Tibial artery (tissue), 4 donors: ENCODE measurements at regions not wholly inside any gene's neighbourhood (a gene's known extent, or its start where the extent isn't known, plus 50 kb on each side); places are given as distances from the start of the nearest gene placed in this dataset.

ENCODE experiments used
- DNase-seq, 2 donors: peaks; one replicate each; pipeline ENCODE4 v3.0.0-alpha.2; 2019
- H3K27ac ChIP-seq, 2 donors: fragments of 200-600 bp; sonication (generic) in 1 of 2; 1 replicate in 1 of 2; 2 replicates in 1 of 2; pipeline ENCODE4 v1.5.1; 2018 to 2019; ENCODE audit warnings: mild to moderate bottlenecking in 1 of 2
- H3K27me3 ChIP-seq, 2 donors: fragments of 200-600 bp; sonication (generic) in 1 of 2; one replicate each; pipeline versions ENCODE4 v1.5.1 to v1.6.0; 2016 to 2019
- H3K36me3 ChIP-seq, 3 donors: fragments of 200-600 bp; sonication (generic) in 2 of 3; one replicate each; pipeline ENCODE4 v1.5.1; 2016 to 2019; ENCODE audit warnings: mild to moderate bottlenecking in 2 of 3
- H3K4me1 ChIP-seq, 4 donors: fragments of 200-600 bp; sonication (generic) in 2 of 4; 1 replicate in 3 of 4; 2 replicates in 1 of 4; pipeline ENCODE4 v1.5.1; 2016 to 2019
- H3K4me3 ChIP-seq, 2 donors: fragments of 200-600 bp; sonication (generic) in 1 of 2; 1 replicate in 1 of 2; 2 replicates in 1 of 2; pipeline ENCODE4 v1.5.1; 2018 to 2019; ENCODE audit warnings: mild to moderate bottlenecking in 2 of 2
- H3K9me3 ChIP-seq, 3 donors: fragments of 200-600 bp; sonication (generic) in 1 of 3; one replicate each; pipeline ENCODE4 v1.5.1; 2016 to 2019
- intact Hi-C: fragments of 100-400 bp; cut with DNase I; formaldehyde crosslinking; loops from one replicate; pipeline ENCODE4 v1.15.0; 2023; ENCODE audit warnings: low total_unique reads
- TF ChIP-seq, protein P1 (sequence below), 2 experiments: fragments of 200-600 bp in 1 of 2; fragments of 450-650 bp in 1 of 2; IDR thresholded peaks; one replicate each; pipeline ENCODE4 v1.5.1; 2017 to 2019; ENCODE audit warnings: antibody characterized with exemption in 2 of 2, mild to moderate bottlenecking in 1 of 2, moderate library complexity in 1 of 2

GRCh38 chr6:11357285-11357684 is 124.8 kb upstream of the NEDD9 start:
- no peak for DNase-seq
- Histone ChIP-seq H3K4me3 (no peak overlapping the region), H3K36me3 (no peaks in the 10 kb centered on the region), H3K27ac (peak overlapping the region; percentile 27 to 42), H3K9me3 (no peaks in the 10 kb centered on the region), H3K4me1 (peaks cover 0 to 44% (median 21%) of the 10 kb centered on the region in 4 donors), H3K27me3 (no peaks in the 10 kb centered on the region)
- TF ChIP-seq, protein P1, sequence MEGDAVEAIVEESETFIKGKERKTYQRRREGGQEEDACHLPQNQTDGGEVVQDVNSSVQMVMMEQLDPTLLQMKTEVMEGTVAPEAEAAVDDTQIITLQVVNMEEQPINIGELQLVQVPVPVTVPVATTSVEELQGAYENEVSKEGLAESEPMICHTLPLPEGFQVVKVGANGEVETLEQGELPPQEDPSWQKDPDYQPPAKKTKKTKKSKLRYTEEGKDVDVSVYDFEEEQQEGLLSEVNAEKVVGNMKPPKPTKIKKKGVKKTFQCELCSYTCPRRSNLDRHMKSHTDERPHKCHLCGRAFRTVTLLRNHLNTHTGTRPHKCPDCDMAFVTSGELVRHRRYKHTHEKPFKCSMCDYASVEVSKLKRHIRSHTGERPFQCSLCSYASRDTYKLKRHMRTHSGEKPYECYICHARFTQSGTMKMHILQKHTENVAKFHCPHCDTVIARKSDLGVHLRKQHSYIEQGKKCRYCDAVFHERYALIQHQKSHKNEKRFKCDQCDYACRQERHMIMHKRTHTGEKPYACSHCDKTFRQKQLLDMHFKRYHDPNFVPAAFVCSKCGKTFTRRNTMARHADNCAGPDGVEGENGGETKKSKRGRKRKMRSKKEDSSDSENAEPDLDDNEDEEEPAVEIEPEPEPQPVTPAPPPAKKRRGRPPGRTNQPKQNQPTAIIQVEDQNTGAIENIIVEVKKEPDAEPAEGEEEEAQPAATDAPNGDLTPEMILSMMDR (IDR thresholded peaks at IDR 0.05), result no peak
- intact Hi-C loops, result loop anchor here (5.0 to 10.0 kb wide), 2 partner anchors 78 to 115 kb away; no protein-coding TSS in a partner anchor

- intact Hi-C loops, result loop anchor here (5.0 to 10.0 kb wide), 2 partner anchors 78 to 114 kb away; no protein-coding TSS in a partner anchor
- Histone ChIP-seq H3K9me3 (no peaks in the 10 kb centered on the region), H3K36me3 (no peaks in the 10 kb centered on the region), H3K27ac (peak overlapping the region; percentile 27 to 42), H3K27me3 (no peaks in the 10 kb centered on the region), H3K4me3 (no peak overlapping the region), H3K4me1 (peaks cover 0 to 44% (median 21%) of the 10 kb centered on the region in 4 donors)
- TF ChIP-seq, protein P1 (IDR thresholded peaks at IDR 0.05), result no peak
- peak in 1 of 2 donors; percentile 33 for DNase-seq
These were observed 124.1 kb upstream of the NEDD9 start for GRCh38 chr6:11356404-11357155.

DNA sequence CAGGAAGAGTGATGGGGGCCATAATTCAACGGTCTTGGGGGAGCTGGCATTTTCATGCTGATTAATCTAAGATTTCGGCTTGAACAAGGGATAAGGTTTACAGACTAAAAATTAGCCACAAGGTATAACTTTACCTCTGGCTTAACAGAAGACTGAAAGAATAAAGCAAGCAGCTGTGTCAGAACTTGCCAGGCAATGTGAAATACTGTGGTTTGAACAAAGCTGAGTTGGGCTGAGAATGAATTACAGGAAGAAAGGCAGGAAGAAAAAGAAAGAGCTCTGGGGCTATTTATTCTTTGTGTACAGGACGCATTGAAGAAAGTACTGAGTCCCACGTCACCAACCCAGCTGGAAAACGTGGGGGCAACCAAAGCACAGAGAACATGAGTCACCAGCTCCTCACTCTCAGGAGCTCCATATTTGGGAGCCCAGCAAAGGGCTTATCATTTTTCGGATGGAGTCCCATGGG is 121.5 kb upstream of the NEDD9 start:
- DNase-seq, result peak; percentile 70 to 91
- H3K4me1 ChIP-seq, result peaks cover 0 to 44% (median 19%) of the 10 kb centered on the region in 4 donors
- TF ChIP-seq, protein P1 (IDR thresholded peaks at IDR 0.05), result no peak

GRCh38 chr6:11350294-11350693 is 117.8 kb upstream of the NEDD9 start:
- Histone ChIP-seq H3K36me3 (no peaks in the 10 kb centered on the region), H3K27me3 (no peaks in the 10 kb centered on the region), H3K9me3 (no peaks in the 10 kb centered on the region), H3K4me1 (peaks cover 0 to 24% (median 12%) of the 10 kb centered on the region in 4 donors), H3K27ac (no peak overlapping the region), H3K4me3 (no peak overlapping the region)
- TF ChIP-seq, protein P1 (IDR thresholded peaks at IDR 0.05), result no peak
- DNase-seq, result no peak
- intact Hi-C loops, result loop anchor here (10.0 kb wide), 1 partner anchor 85 kb away; no protein-coding TSS in a partner anchor

More for the DNA sequence above, 121.5 kb upstream of the NEDD9 start:
- intact Hi-C loops, result loop anchor here (10.0 kb wide), 1 partner anchor 81 kb away; no protein-coding TSS in a partner anchor
- Histone ChIP-seq H3K27ac (peak overlapping the region; percentile 74 to 75), H3K4me3 (no peak overlapping the region), H3K9me3 (no peaks in the 10 kb centered on the region), H3K36me3 (no peaks in the 10 kb centered on the region), H3K27me3 (no peaks in the 10 kb centered on the region)

DNA sequence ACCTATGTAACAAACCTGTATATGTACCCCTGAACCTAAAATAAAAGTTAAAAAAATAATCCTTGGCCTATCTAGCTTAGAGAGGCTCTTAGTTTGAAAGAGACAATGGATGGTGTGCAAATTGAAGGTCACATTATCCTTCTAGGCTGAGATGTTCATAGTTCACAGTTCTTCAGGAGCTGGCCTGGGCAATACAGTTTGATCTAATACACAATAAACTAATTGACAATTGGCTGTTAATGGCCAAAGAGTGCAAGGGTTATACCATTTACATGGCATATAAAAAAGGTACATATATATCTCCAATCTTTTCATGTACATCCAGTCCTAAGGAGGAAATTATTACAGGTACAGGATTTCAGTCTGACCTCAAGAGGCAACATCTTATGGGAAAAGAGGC is 117.4 kb upstream of the NEDD9 start:
- TF ChIP-seq, protein P1 (IDR thresholded peaks at IDR 0.05), result no peak
- H3K4me3 ChIP-seq, result no peak overlapping the region
- no peaks in the 10 kb centered on the region for H3K9me3 ChIP-seq
- no peak for DNase-seq
- peaks cover 0 to 20% (median 11%) of the 10 kb centered on the region in 4 donors for H3K4me1 ChIP-seq
- no peaks in the 10 kb centered on the region for H3K27me3 ChIP-seq
- H3K27ac ChIP-seq, result no peak overlapping the region
- intact Hi-C loops, result loop anchor here (10.0 kb wide), 1 partner anchor 85 kb away; no protein-coding TSS in a partner anchor
- H3K36me3 ChIP-seq, result no peaks in the 10 kb centered on the region
